Astrocyte (in vitro differentiated cells and primary cell): ENCODE measurements at regions not wholly inside any gene's neighbourhood (a gene's known extent, or its start where the extent isn't known, plus 50 kb on each side); places are given as distances from the start of the nearest gene placed in this dataset.

Experiments
- DNase-seq: peaks from one replicate; pipeline ENCODE4 v3.0.0-alpha.2; 2010; ENCODE audit warnings: low read depth
- FAIRE-seq: peaks from 2 replicates; lab custom pipeline; 2011; peaks lifted over from hg19 to GRCh38; lab: Jason Lieb, UNC
- H2AFZ ChIP-seq: 2 replicates; pipeline ENCODE4 v1.6.0; 2012; ENCODE audit warnings: low read depth, low read length, inconsistent platforms
- H3K27ac ChIP-seq: 2 replicates; pipeline ENCODE4 v1.5.1; 2011; ENCODE audit warnings: low read depth, low read length, inconsistent platforms
- H3K27me3 ChIP-seq: 2 replicates; pipeline ENCODE4 v1.6.0; 2011; ENCODE audit warnings: low read length, inconsistent platforms; ENCODE audit not compliant: insufficient read depth
- H3K36me3 ChIP-seq: 2 replicates; pipeline ENCODE4 v1.5.1; 2011; ENCODE audit warnings: low read length, inconsistent platforms; ENCODE audit not compliant: insufficient read depth
- H3K4me1 ChIP-seq: 2 replicates; pipeline ENCODE4 v1.5.1; 2011; ENCODE audit warnings: low read length, inconsistent platforms; ENCODE audit not compliant: insufficient read depth
- H3K4me2 ChIP-seq: 2 replicates; pipeline ENCODE4 v1.6.0; 2012; ENCODE audit warnings: low read length, inconsistent platforms
- H3K4me3 ChIP-seq: 2 replicates; pipeline ENCODE4 v1.5.1; 2011; ENCODE audit warnings: low read depth, mild to moderate bottlenecking, low read length, inconsistent platforms; ENCODE audit not compliant: insufficient read depth
- H3K79me2 ChIP-seq: 2 replicates; pipeline ENCODE4 v1.6.0; 2012; ENCODE audit warnings: mild to moderate bottlenecking, low read length, inconsistent platforms; ENCODE audit not compliant: insufficient read depth
- H3K9ac ChIP-seq: 2 replicates; pipeline ENCODE4 v1.6.0; 2012; ENCODE audit warnings: mild to moderate bottlenecking, low read length, inconsistent platforms
- H3K9me3 ChIP-seq: 2 replicates; pipeline ENCODE4 v1.5.1; 2012; ENCODE audit warnings: low read depth, mild to moderate bottlenecking, low read length, inconsistent platforms; ENCODE audit not compliant: insufficient read depth
- H4K20me1 ChIP-seq: 2 replicates; pipeline ENCODE4 v1.6.0; 2012; ENCODE audit warnings: low read length, inconsistent platforms; ENCODE audit not compliant: insufficient read depth
- H3K27ac Mint-ChIP-seq: one replicate; pipeline ENCODE4 v1.8.0; 2021; ENCODE audit warnings: mild to moderate bottlenecking, mixed read lengths; ENCODE audit not compliant: unreplicated experiment
- H3K27me3 Mint-ChIP-seq: one replicate; pipeline ENCODE4 v1.8.0; 2021; ENCODE audit warnings: low read depth, mixed read lengths; ENCODE audit not compliant: unreplicated experiment
- H3K36me3 Mint-ChIP-seq: one replicate; pipeline ENCODE4 v1.8.0; 2021; ENCODE audit warnings: low read depth, mixed read lengths; ENCODE audit not compliant: unreplicated experiment
- H3K4me1 Mint-ChIP-seq: one replicate; pipeline ENCODE4 v1.8.0; 2021; ENCODE audit warnings: low read depth, mixed read lengths; ENCODE audit not compliant: unreplicated experiment
- H3K4me3 Mint-ChIP-seq: one replicate; pipeline ENCODE4 v1.8.0; 2021; ENCODE audit warnings: mild to moderate bottlenecking, moderate library complexity, mixed read lengths; ENCODE audit not compliant: unreplicated experiment
- H3K9me3 Mint-ChIP-seq: one replicate; pipeline ENCODE4 v1.8.0; 2021; ENCODE audit warnings: mild to moderate bottlenecking, mixed read lengths; ENCODE audit not compliant: unreplicated experiment
- CTCF ChIP-seq: IDR thresholded peaks from 2 replicates; pipeline ENCODE4 v1.5.1; 2011; ENCODE audit warnings: low read depth, mild to moderate bottlenecking, inconsistent platforms, low read length, moderate library complexity; ENCODE audit not compliant: insufficient read depth
- EZH2 ChIP-seq: IDR thresholded peaks from 2 replicates; pipeline ENCODE4 v1.6.1; 2012; ENCODE audit warnings: mild to moderate bottlenecking, low read length, inconsistent platforms; ENCODE audit not compliant: insufficient read depth

- Mint-ChIP-seq H3K9me3 (no peaks in the 10 kb centered on the region), H3K36me3 (peaks cover 2% of the 10 kb centered on the region)
- FAIRE-seq: no peak
These were observed 87.8 kb upstream of the EXOC2 start for GRCh38 chr6:780706-781105.

GRCh38 chr6:776951-777350, 84.0 kb upstream of the EXOC2 start:
- H3K4me1 Mint-ChIP-seq: peaks cover 15% of the 10 kb centered on the region
- Histone ChIP-seq H3K4me2 (no peak overlapping the region), H3K36me3 (no peaks in the 10 kb centered on the region), H3K9ac (no peak overlapping the region), H3K4me1 (no peaks in the 10 kb centered on the region), H4K20me1 (no peaks in the 10 kb centered on the region), H3K27ac (no peak overlapping the region), H3K4me3 (no peak overlapping the region), H3K27me3 (no peaks in the 10 kb centered on the region), H3K9me3 (no peaks in the 10 kb centered on the region), H2AFZ (no peak overlapping the region), H3K79me2 (no peaks in the 10 kb centered on the region)
- TF ChIP-seq CTCF: no peak
- no peak for TF ChIP-seq EZH2
- no peak overlapping the region for H3K27ac Mint-ChIP-seq
- H3K27me3 Mint-ChIP-seq: peaks cover 10% of the 10 kb centered on the region
- peaks cover 8% of the 10 kb centered on the region for H3K9me3 Mint-ChIP-seq
- FAIRE-seq (no peak), DNase-seq (no peak)
- H3K36me3 Mint-ChIP-seq: peaks cover 2% of the 10 kb centered on the region
- no peak overlapping the region for H3K4me3 Mint-ChIP-seq

More at GRCh38 chr6:780706-781105, 87.8 kb upstream of the EXOC2 start:
- Histone ChIP-seq H3K27ac (no peak overlapping the region), H2AFZ (no peak overlapping the region), H3K4me1 (no peaks in the 10 kb centered on the region), H3K36me3 (no peaks in the 10 kb centered on the region), H3K27me3 (no peaks in the 10 kb centered on the region), H3K79me2 (no peaks in the 10 kb centered on the region), H3K9ac (no peak overlapping the region), H3K4me3 (no peak overlapping the region), H3K4me2 (no peak overlapping the region), H4K20me1 (no peaks in the 10 kb centered on the region), H3K9me3 (no peaks in the 10 kb centered on the region)
- H3K27me3 Mint-ChIP-seq: peaks cover 8% of the 10 kb centered on the region
- no peak for DNase-seq
- no peak for TF ChIP-seq CTCF
- no peak for TF ChIP-seq EZH2
- no peak overlapping the region for H3K4me3 Mint-ChIP-seq
- H3K4me1 Mint-ChIP-seq: peaks cover 18% of the 10 kb centered on the region
- H3K27ac Mint-ChIP-seq: no peak overlapping the region

GRCh38 chr6:776528-776931, 83.6 kb upstream of the EXOC2 start:
- TF ChIP-seq CTCF: no peak
- TF ChIP-seq EZH2: no peak
- no peaks in the 10 kb centered on the region for H4K20me1 ChIP-seq
- no peak overlapping the region for H3K4me3 ChIP-seq
- peaks cover 2% of the 10 kb centered on the region for H3K36me3 Mint-ChIP-seq
- FAIRE-seq (no peak), DNase-seq (no peak)
- no peaks in the 10 kb centered on the region for H3K36me3 ChIP-seq
- no peak overlapping the region for H3K4me3 Mint-ChIP-seq
- H3K9ac ChIP-seq: no peak overlapping the region
- peaks cover 6% of the 10 kb centered on the region for H3K27me3 Mint-ChIP-seq
- no peak overlapping the region for H2AFZ ChIP-seq
- peaks cover 8% of the 10 kb centered on the region for H3K9me3 Mint-ChIP-seq
- no peaks in the 10 kb centered on the region for H3K27me3 ChIP-seq
- H3K79me2 ChIP-seq: no peaks in the 10 kb centered on the region
- H3K9me3 ChIP-seq: no peaks in the 10 kb centered on the region
- H3K27ac ChIP-seq: no peak overlapping the region
- H3K27ac Mint-ChIP-seq: no peak overlapping the region
- no peaks in the 10 kb centered on the region for H3K4me1 ChIP-seq
- peaks cover 11% of the 10 kb centered on the region for H3K4me1 Mint-ChIP-seq
- H3K4me2 ChIP-seq: no peak overlapping the region
